ENCODE measurements at regions not wholly inside any gene's neighbourhood (a gene's known extent, or its start where the extent isn't known, plus 50 kb on each side); places are given as distances from the start of the nearest gene placed in this dataset.

DNA sequence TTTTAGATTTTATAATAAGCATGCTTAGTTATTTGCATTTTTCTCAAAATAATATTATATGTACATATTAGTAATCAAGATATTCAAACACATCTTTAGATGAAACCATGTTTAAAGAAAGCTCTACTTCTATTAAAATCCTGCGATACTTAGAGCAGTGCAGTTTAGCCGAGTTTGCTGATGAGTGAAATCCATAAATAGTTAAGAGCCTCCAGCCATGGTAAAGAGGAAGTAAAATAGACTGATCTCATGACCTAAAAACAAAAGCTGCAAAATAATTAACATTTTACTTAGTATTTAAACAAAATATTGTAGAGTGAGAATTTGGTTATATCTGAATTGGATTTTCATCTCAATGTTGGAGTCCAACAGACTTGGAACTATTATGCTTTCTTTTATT lies 147.4 kb upstream of the NRIP1 start:
- ChIA-PET POLR2A (no interaction called here), CTCF (ENCODE audit: low intra/inter-chr PET ratio) (no interaction called here)
- no TSS peak for BruUV-seq (replicated peaks)

More for the DNA sequence above, 147.4 kb upstream of the NRIP1 start:
- peaks cover 0 to 3% of the 10 kb centered on the region in 2 experiments; a peak in 1 of 5 replicates for H3K27me3 ChIP-seq (ENCODE audit: control insufficient read depth in 2 of 2, insufficient read depth in 2 of 2, low read length in 2 of 2)
- H3K9ac ChIP-seq (ENCODE audit: insufficient read depth in 1 of 2, low read depth in 2 of 2, low read length in 2 of 2), result no peak overlapping the region
- no peaks in the 10 kb centered on the region for H3K9me3 ChIP-seq (replicated peaks; ENCODE audit: control insufficient read depth, insufficient read depth, low read depth, low read length)
- DNase-seq (ENCODE audit: extremely low read depth in 1 of 4, low spot score in 3 of 4) (no peak), ATAC-seq (no peak), FAIRE-seq (no peak)
- H3K9me1 ChIP-seq (ENCODE audit: control insufficient read depth, insufficient read depth, low read length), result no peaks in the 10 kb centered on the region
- H3K36me3 ChIP-seq (ENCODE audit: control insufficient read depth, insufficient read depth, low read length), result no peaks in the 10 kb centered on the region
- intact Hi-C loops (cut with micrococcal nuclease) (no loop called here), in situ Hi-C loops (cut with MboI) (no loop called here)
- no peak overlapping the region for H3K4me2 ChIP-seq (ENCODE audit: insufficient read depth, low read length)
- no peak overlapping the region for H3K27ac ChIP-seq (ENCODE audit: extremely low read depth, low read depth, low read length)
- H3K79me2 ChIP-seq (ENCODE audit: control insufficient read depth, insufficient read depth, low read length), result no peaks in the 10 kb centered on the region
- no peaks in the 10 kb centered on the region; a peak in 1 of 5 replicates for H3K4me1 ChIP-seq (replicated peaks in 1 of 2; ENCODE audit: control insufficient read depth in 2 of 2, insufficient read depth in 2 of 2, low read length in 2 of 2)
- TF ChIP-seq PHB2 (IDR thresholded peaks at IDR 0.05; ENCODE audit: low read depth) (no peak), HEY1 (CRISPR knock-in tag; IDR thresholded peaks at IDR 0.05; ENCODE audit: borderline replicate concordance) (no peak), ZNF586 (CRISPR knock-in tag; conservative IDR thresholded peaks at IDR 0.05) (no peak), XRCC5 (IDR thresholded peaks at IDR 0.05; ENCODE audit: low read depth, low read length) (no peak), KLF13 (tag; IDR thresholded peaks at IDR 0.05; ENCODE audit: borderline replicate concordance, low read depth) (no peak), POLR2G (IDR thresholded peaks at IDR 0.05; ENCODE audit: low read depth, low read length) (no peak), FIP1L1 (IDR thresholded peaks at IDR 0.05; ENCODE audit: low read depth, low read length, poor library complexity, severe bottlenecking) (no peak), NBN (IDR thresholded peaks at IDR 0.05; ENCODE audit: low read depth) (no peak)
- TF ChIP-seq, protein P1, sequence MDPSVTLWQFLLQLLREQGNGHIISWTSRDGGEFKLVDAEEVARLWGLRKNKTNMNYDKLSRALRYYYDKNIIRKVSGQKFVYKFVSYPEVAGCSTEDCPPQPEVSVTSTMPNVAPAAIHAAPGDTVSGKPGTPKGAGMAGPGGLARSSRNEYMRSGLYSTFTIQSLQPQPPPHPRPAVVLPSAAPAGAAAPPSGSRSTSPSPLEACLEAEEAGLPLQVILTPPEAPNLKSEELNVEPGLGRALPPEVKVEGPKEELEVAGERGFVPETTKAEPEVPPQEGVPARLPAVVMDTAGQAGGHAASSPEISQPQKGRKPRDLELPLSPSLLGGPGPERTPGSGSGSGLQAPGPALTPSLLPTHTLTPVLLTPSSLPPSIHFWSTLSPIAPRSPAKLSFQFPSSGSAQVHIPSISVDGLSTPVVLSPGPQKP (CRISPR knock-in tag; IDR thresholded peaks at IDR 0.05), result no peak
- TF ChIP-seq, protein P2, sequence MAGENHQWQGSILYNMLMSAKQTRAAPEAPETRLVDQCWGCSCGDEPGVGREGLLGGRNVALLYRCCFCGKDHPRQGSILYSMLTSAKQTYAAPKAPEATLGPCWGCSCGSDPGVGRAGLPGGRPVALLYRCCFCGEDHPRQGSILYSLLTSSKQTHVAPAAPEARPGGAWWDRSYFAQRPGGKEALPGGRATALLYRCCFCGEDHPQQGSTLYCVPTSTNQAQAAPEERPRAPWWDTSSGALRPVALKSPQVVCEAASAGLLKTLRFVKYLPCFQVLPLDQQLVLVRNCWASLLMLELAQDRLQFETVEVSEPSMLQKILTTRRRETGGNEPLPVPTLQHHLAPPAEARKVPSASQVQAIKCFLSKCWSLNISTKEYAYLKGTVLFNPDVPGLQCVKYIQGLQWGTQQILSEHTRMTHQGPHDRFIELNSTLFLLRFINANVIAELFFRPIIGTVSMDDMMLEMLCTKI (IDR thresholded peaks at IDR 0.05; ENCODE audit: partially characterized antibody), result no peak
- TF ChIP-seq, protein P3, sequence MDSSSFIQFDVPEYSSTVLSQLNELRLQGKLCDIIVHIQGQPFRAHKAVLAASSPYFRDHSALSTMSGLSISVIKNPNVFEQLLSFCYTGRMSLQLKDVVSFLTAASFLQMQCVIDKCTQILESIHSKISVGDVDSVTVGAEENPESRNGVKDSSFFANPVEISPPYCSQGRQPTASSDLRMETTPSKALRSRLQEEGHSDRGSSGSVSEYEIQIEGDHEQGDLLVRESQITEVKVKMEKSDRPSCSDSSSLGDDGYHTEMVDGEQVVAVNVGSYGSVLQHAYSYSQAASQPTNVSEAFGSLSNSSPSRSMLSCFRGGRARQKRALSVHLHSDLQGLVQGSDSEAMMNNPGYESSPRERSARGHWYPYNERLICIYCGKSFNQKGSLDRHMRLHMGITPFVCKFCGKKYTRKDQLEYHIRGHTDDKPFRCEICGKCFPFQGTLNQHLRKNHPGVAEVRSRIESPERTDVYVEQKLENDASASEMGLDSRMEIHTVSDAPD (CRISPR knock-in tag; IDR thresholded peaks at IDR 0.05), result no peak
- TF ChIP-seq, protein P4, sequence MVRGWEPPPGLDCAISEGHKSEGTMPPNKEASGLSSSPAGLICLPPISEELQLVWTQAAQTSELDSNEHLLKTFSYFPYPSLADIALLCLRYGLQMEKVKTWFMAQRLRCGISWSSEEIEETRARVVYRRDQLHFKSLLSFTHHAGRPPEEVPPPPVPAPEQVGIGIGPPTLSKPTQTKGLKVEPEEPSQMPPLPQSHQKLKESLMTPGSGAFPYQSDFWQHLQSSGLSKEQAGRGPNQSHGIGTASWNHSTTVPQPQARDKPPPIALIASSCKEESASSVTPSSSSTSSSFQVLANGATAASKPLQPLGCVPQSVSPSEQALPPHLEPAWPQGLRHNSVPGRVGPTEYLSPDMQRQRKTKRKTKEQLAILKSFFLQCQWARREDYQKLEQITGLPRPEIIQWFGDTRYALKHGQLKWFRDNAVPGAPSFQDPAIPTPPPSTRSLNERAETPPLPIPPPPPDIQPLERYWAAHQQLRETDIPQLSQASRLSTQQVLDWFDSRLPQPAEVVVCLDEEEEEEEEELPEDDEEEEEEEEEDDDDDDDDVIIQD (CRISPR knock-in tag; IDR thresholded peaks at IDR 0.05), result no peak
- TF ChIP-seq, protein P5, sequence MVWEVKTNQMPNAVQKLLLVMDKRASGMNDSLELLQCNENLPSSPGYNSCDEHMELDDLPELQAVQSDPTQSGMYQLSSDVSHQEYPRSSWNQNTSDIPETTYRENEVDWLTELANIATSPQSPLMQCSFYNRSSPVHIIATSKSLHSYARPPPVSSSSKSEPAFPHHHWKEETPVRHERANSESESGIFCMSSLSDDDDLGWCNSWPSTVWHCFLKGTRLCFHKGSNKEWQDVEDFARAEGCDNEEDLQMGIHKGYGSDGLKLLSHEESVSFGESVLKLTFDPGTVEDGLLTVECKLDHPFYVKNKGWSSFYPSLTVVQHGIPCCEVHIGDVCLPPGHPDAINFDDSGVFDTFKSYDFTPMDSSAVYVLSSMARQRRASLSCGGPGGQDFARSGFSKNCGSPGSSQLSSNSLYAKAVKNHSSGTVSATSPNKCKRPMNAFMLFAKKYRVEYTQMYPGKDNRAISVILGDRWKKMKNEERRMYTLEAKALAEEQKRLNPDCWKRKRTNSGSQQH (CRISPR knock-in tag; IDR thresholded peaks at IDR 0.05), result no peak
- no peak overlapping the region for H2AFZ ChIP-seq (ENCODE audit: low read depth, low read length)
- no peak overlapping the region for H3K4me3 ChIP-seq
- WGBS (ENCODE audit: insufficient coverage, low coverage, missing lambda C conversion rate), result 15% methylated on average over 2 of the region's 2 CpGs
- H4K20me1 ChIP-seq (replicated peaks; ENCODE audit: control insufficient read depth, insufficient read depth, low read length), result no peaks in the 10 kb centered on the region
